Dendritic cell treated with granulocyte-macrophage colony-stimulating factor and Interleukin-4, amounts not matched to agents 40 ng/mL and 50 ng/mL, for 4 days (primary cell): ENCODE measurements at regions not wholly inside any gene's neighbourhood (a gene's known extent, or its start where the extent isn't known, plus 50 kb on each side); places are given as distances from the start of the nearest gene placed in this dataset.

Experiments
- H3K27ac Mint-ChIP-seq: one replicate; pipeline ENCODE4 v1.8.0; 2022; ENCODE audit warnings: mild to moderate bottlenecking, mixed read lengths
- H3K27me3 Mint-ChIP-seq: one replicate; pipeline ENCODE4 v1.8.0; 2022; ENCODE audit warnings: mild to moderate bottlenecking, mixed read lengths
- H3K36me3 Mint-ChIP-seq: one replicate; pipeline ENCODE4 v1.8.0; 2022; ENCODE audit warnings: low read depth, mixed read lengths
- H3K4me1 Mint-ChIP-seq: one replicate; pipeline ENCODE4 v1.8.0; 2022; ENCODE audit warnings: low read depth, mixed read lengths
- H3K4me3 Mint-ChIP-seq: one replicate; pipeline ENCODE4 v1.8.0; 2022; ENCODE audit warnings: mild to moderate bottlenecking, moderate library complexity, mixed read lengths
- H3K9me3 Mint-ChIP-seq: one replicate; pipeline ENCODE4 v1.8.0; 2022; ENCODE audit warnings: mixed read lengths
- intact Hi-C: fragments of 100-400 bp; cut with micrococcal nuclease; formaldehyde crosslinking; loops from one replicate; pipeline ENCODE4 v1.15.0; 2022

DNA sequence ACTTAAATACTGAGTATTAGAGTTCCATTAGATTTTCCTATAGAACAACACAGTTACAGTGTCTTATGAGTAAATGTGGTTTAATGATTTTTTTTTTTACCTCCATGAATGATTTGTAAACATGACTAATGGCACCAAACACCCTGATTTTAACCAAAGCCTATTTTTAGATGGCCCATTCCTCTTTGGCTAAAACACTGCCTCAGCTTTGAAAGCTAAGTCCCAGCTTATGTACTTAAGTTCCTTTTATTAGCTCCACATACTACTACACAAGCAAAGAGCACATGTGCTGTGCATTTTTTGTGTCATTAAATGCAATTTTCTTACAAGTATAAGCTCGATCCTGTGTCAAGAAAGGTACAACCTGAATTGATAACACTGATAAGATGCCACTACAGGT lies 575.6 kb upstream of the PITX2 start:
- intact Hi-C loops, result no loop called here
- H3K36me3 Mint-ChIP-seq, result no peaks in the 10 kb centered on the region

DNA sequence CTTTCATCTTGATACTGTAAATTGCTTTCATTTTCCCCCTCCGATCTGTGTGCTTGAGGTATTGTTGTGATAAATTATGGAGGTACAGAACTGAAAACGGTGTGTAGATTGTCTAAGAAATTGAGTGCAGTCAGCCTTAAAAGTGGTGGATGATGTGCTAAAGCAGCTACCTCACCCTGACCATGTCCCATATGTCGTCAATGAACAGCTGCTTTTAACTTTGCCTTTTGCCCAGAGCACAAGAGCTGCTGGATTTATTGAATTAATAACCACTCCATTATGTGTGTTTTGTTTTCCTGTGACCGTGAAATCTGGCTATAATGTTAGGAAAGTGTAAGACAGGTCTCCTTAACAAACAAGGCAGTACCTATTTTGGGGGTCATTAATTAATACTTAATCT lies 581.9 kb upstream of the PITX2 start:
- Mint-ChIP-seq H3K27me3 (no peaks in the 10 kb centered on the region), H3K9me3 (no peaks in the 10 kb centered on the region), H3K4me3 (no peak overlapping the region), H3K4me1 (no peaks in the 10 kb centered on the region), H3K27ac (no peak overlapping the region), H3K36me3 (no peaks in the 10 kb centered on the region)
- intact Hi-C loops, result no loop called here

More for the DNA sequence above, 575.6 kb upstream of the PITX2 start:
- Mint-ChIP-seq H3K4me1 (no peaks in the 10 kb centered on the region), H3K27me3 (no peaks in the 10 kb centered on the region), H3K4me3 (no peak overlapping the region), H3K9me3 (peaks cover 8% of the 10 kb centered on the region), H3K27ac (no peak overlapping the region)

DNA sequence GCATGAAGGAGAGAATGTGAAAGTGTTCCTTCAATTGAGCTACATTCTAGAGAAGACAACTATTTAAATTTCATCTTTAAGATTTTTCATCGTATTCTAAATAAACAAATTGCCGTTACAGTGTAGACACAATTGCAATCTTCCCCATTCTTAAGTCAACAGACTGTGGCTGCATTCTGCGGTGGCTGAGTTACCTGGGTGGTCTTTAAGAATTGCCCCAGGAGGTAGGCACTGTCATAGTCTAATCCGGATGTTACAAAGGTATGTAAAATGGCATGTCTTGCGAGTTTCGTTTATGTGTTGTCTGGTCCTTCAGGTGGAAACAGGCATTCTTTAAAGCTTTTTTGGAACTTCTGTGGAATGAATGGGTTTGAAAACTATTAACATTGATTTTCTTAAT lies 586.1 kb upstream of the PITX2 start:
- intact Hi-C loops, result no loop called here
- Mint-ChIP-seq H3K27me3 (no peaks in the 10 kb centered on the region), H3K9me3 (no peaks in the 10 kb centered on the region), H3K4me1 (no peaks in the 10 kb centered on the region), H3K4me3 (no peak overlapping the region), H3K36me3 (no peaks in the 10 kb centered on the region), H3K27ac (no peak overlapping the region)

DNA sequence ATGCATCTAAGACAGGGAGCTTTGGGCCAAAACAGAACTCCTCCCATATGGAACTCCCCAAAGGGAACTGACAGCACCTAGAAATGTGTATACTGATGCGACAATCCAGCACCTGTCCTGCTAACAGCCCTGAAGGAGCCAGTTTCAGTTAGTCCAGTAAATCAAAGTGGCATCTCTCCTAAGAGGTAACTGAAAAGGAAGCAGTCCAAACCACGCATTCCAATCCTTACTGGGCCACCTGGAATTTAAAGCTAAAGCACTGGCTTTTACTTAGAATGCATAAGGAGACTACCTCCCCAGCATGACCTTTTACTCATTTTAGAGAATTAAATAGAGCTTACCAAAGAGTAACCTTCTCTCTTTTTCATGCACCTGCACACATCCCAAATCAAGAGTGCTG lies 586.8 kb upstream of the PITX2 start:
- no peaks in the 10 kb centered on the region for H3K9me3 Mint-ChIP-seq
- intact Hi-C loops, result no loop called here
- no peak overlapping the region for H3K4me3 Mint-ChIP-seq
- no peak overlapping the region for H3K27ac Mint-ChIP-seq
- no peaks in the 10 kb centered on the region for H3K27me3 Mint-ChIP-seq
- H3K36me3 Mint-ChIP-seq, result no peaks in the 10 kb centered on the region
- H3K4me1 Mint-ChIP-seq, result no peaks in the 10 kb centered on the region

DNA sequence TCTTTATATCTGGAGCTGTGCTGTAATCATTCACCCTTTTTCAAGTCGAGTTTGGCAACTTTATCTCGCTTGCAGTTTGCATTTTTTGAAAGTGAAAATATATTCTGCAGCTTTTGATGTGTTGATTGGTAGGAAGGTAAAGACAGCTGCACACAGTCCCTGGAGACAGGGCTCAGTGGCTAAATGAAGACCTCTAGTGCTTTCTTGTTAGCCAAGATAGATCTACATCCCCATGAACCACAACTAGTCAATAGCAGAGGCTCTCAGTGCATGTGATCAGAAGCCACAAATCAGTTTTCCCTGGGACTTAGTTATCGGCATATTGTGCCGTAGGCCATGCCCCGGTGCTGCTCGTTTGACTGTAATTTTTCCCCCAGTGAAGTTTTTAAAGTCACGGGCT lies 587.7 kb upstream of the PITX2 start:
- no peaks in the 10 kb centered on the region for H3K9me3 Mint-ChIP-seq
- no peaks in the 10 kb centered on the region for H3K4me1 Mint-ChIP-seq
- H3K36me3 Mint-ChIP-seq, result no peaks in the 10 kb centered on the region
- H3K27me3 Mint-ChIP-seq, result no peaks in the 10 kb centered on the region
- H3K27ac Mint-ChIP-seq, result no peak overlapping the region
- intact Hi-C loops, result no loop called here
- no peak overlapping the region for H3K4me3 Mint-ChIP-seq

DNA sequence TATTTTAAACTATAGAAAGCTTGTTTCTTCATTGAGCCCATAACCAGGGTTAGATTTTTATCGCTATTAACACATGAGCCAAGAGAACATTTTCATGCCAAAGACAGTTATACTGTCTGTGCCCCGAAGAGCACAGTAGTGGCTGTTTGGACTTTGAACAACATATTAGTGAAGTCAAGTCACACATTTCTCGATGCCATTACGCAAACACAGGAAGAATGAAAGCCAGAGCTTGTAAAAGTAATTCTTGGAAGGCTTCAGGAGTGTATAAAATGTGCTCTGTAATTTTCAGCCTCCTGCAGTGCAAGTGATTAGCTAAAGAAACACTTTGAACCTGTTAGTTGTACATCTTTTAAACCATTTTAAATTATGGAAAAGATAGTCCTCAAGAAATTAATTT lies 590.7 kb upstream of the PITX2 start:
- no peaks in the 10 kb centered on the region for H3K9me3 Mint-ChIP-seq
- H3K36me3 Mint-ChIP-seq, result no peaks in the 10 kb centered on the region
- no peaks in the 10 kb centered on the region for H3K27me3 Mint-ChIP-seq
- intact Hi-C loops, result no loop called here
- no peak overlapping the region for H3K27ac Mint-ChIP-seq
- no peaks in the 10 kb centered on the region for H3K4me1 Mint-ChIP-seq
- H3K4me3 Mint-ChIP-seq, result no peak overlapping the region

DNA sequence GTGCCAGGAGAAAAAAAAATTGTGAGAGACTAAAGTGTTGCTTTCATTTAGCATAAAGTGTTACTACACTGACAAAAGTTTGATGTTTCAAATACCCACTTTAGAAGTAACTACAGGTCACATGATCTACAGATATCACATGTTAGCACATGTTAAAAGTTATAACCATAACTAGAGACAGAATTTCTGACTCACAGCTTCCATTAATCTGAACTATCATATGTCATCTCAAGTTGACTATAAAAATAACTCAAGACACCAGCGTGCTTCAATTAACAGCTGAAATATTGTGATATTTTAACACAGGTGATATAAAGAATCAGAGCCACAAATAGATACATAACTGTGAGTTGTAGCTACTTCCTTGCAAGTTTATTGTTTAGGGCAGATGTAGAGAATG lies 591.5 kb upstream of the PITX2 start:
- intact Hi-C loops, result no loop called here
- Mint-ChIP-seq H3K4me1 (no peaks in the 10 kb centered on the region), H3K27ac (no peak overlapping the region), H3K27me3 (no peaks in the 10 kb centered on the region), H3K9me3 (no peaks in the 10 kb centered on the region), H3K4me3 (no peak overlapping the region), H3K36me3 (no peaks in the 10 kb centered on the region)

DNA sequence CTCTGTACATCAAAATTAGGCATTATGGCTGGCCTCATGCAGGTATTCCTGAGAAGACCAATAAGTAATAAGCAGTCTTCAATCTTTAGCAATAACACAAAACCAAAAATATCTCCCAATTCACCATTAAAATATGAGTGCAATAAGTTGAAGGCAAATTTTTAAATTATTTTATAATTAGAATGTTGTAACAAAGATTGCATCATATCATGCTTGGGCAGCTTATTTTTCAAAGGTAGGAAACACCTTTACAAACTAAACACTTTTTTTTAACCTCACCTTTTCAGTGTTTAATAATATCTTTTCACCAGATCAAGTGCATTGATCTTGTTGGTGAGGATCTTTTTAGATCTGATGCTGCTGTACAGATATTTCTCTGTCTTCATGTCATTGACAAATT lies 592.9 kb upstream of the PITX2 start:
- Mint-ChIP-seq H3K4me3 (no peak overlapping the region), H3K36me3 (no peaks in the 10 kb centered on the region), H3K27ac (no peak overlapping the region), H3K9me3 (no peaks in the 10 kb centered on the region), H3K27me3 (no peaks in the 10 kb centered on the region), H3K4me1 (no peaks in the 10 kb centered on the region)
- intact Hi-C loops, result no loop called here

DNA sequence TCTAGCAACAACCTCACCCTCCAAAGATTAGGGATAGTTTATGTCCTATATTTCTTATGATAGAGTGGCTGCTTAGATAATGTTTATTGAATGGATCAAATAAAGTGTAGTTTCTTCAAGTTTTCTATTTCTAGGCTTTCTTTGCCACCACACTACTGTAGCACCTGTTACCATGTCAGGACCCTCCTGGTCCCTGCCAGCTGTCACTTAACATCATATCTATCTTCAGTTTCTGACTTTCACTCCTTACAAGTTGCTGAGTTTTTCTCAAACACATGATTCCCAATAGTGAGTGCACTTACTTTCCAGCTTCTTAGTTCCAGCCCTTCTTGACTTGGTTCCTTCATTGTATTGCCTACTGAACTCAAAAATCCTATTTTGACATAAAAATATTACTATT lies 593.9 kb upstream of the PITX2 start:
- Mint-ChIP-seq H3K9me3 (no peaks in the 10 kb centered on the region), H3K4me1 (no peaks in the 10 kb centered on the region), H3K27ac (no peak overlapping the region), H3K36me3 (no peaks in the 10 kb centered on the region), H3K4me3 (no peak overlapping the region), H3K27me3 (no peaks in the 10 kb centered on the region)
- intact Hi-C loops, result no loop called here

DNA sequence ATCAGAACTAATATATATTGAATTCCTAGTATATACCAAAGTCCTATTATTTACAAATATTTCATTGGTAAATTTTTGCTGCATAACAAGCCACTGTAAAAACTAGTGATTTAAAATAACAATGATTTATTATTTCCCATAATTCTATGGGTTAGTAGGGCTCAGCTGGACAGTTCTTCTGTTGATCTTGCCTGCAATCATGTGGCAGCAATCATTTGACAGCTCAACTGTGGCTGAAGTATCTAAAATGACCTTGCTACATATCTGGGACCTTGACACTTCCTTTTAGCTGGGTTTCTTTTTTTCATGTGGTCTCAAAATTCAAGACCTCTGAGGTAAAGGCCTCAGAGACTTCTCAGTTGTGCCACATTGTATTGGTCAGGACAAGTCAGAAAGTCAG lies 598.5 kb upstream of the PITX2 start:
- intact Hi-C loops, result no loop called here
- no peaks in the 10 kb centered on the region for H3K36me3 Mint-ChIP-seq
- H3K27ac Mint-ChIP-seq, result no peak overlapping the region
- no peaks in the 10 kb centered on the region for H3K4me1 Mint-ChIP-seq
- no peak overlapping the region for H3K4me3 Mint-ChIP-seq
- no peaks in the 10 kb centered on the region for H3K9me3 Mint-ChIP-seq
- H3K27me3 Mint-ChIP-seq, result no peaks in the 10 kb centered on the region

DNA sequence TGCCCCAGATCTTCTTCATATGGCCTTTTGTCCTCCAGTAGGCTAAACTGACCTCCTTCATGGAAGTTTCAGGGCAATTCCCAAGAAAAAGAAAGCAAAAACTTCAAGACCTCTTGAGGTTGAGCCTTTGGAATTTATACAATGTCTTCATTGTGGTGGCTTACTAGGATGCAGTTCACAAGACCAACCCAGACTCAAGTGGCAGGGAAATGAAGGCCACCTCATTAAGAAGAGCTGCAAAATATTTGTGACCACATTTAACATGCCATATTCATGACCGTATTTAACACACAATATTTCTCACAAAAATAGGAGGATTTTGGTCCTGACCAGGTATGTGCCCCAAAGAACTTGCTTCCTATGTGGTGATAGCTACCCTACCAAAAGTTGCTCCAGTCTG lies 605.5 kb upstream of the PITX2 start:
- H3K9me3 Mint-ChIP-seq, result peaks cover 7% of the 10 kb centered on the region
- H3K27me3 Mint-ChIP-seq, result no peaks in the 10 kb centered on the region

DNA sequence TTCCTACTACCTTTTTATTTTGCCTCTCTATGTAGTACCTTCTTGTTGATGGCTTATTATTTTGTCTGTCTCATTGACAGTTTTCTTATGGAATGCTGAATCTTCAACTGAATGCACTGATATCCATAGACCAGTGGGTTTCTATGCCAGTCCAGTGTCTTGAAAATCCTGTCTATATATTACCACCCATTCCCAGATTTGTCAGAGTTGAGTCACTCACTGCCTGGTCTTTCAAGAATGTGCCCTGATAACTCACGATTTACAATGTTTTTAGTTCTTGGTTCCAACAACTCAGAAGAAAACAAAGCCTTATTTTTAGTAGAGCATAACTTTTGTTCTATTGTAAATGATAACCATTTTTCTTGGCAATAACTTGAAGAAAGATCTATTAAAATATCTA lies 606.0 kb upstream of the PITX2 start:
- H3K9me3 Mint-ChIP-seq, result peaks cover 7% of the 10 kb centered on the region
- H3K4me3 Mint-ChIP-seq, result no peak overlapping the region
- no peaks in the 10 kb centered on the region for H3K36me3 Mint-ChIP-seq
- no peak overlapping the region for H3K27ac Mint-ChIP-seq
- intact Hi-C loops, result no loop called here
- no peaks in the 10 kb centered on the region for H3K4me1 Mint-ChIP-seq
- H3K27me3 Mint-ChIP-seq, result no peaks in the 10 kb centered on the region

More for the DNA sequence above, 605.5 kb upstream of the PITX2 start:
- Mint-ChIP-seq H3K4me3 (no peak overlapping the region), H3K27ac (no peak overlapping the region), H3K36me3 (no peaks in the 10 kb centered on the region), H3K4me1 (no peaks in the 10 kb centered on the region)
- intact Hi-C loops, result no loop called here

DNA sequence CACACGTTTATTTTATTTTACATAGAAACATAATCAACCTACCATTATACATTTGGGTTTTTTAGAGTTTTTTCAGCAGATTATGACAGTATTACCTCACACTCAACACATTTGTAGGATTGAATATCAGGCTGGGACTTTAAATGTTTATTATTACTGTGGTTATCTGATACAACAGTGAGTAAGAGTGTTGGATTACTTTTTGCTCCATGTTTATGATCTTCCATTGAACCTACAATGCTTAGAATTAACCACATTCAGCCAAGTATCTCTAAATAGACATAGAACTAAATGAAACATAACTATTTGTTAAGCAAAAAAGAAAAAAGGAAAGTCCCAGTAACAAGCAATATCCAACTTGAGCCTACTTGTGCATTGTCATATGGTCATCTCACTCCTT lies 607.4 kb upstream of the PITX2 start:
- Mint-ChIP-seq H3K4me1 (no peaks in the 10 kb centered on the region), H3K4me3 (no peak overlapping the region), H3K27me3 (no peaks in the 10 kb centered on the region), H3K27ac (no peak overlapping the region), H3K36me3 (no peaks in the 10 kb centered on the region), H3K9me3 (peaks cover 7% of the 10 kb centered on the region)
- intact Hi-C loops, result no loop called here

DNA sequence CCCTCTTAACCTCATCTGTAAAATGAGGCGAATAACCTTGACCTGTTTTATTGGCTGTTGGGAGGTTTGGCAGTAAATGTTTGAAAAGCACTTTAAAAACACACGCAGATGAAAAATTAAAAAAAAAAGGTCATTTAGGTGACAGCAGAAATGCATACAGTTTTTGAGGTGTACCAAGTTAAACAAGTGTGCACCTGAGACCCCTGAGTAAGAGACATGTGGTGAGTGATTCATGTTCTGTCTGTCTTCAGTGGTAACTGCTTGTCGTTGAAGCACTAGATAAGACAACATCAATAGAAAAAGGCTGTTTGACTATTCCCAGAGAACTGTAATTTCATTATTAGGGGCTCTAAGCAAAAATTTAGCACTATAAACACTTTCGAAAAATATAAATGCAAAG lies 608.4 kb upstream of the PITX2 start:
- Mint-ChIP-seq H3K4me1 (no peaks in the 10 kb centered on the region), H3K36me3 (no peaks in the 10 kb centered on the region), H3K4me3 (no peak overlapping the region), H3K27ac (no peak overlapping the region), H3K9me3 (peaks cover 7% of the 10 kb centered on the region), H3K27me3 (no peaks in the 10 kb centered on the region)
- intact Hi-C loops, result no loop called here

DNA sequence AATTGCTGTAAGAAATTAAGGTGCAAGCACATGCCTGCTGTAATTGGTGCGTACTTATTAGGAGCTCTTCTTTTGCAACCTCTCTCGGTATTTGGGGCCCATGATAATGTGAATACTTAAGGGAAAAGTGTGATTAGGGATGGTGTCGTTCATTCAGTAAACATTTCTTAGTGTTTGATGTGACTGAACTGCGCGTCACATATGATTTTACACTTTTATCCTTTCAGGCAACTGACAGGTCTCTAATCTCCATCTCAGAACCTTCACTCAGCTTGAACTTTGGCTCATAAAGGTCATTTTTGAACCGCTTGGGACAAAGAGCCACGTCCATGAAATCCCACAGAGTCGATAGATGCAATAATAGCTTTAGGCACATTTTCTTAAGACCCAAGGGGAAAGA lies 612.1 kb upstream of the PITX2 start:
- Mint-ChIP-seq H3K4me3 (no peak overlapping the region), H3K4me1 (no peaks in the 10 kb centered on the region), H3K9me3 (no peaks in the 10 kb centered on the region), H3K27me3 (no peaks in the 10 kb centered on the region), H3K36me3 (no peaks in the 10 kb centered on the region), H3K27ac (no peak overlapping the region)
- intact Hi-C loops, result no loop called here

DNA sequence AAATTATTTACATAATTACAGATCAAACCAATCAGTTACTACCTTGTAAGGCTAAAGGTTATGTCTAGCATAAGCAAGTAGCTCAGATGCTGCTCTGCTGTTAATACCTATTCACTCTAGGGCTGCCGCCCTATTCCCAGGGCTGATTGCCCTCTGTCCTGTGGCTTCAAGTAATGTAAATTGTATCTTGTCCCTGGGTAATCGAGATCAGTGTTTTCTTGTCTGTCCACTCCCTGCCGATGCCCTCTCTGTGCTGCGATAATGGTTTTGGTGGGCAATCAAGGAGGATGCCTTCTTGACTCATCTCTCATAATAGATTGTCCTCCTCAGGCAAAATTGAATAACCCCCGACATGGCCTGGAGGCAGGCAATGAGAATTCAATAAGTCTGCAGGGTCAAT lies 641.0 kb upstream of the PITX2 start:
- intact Hi-C loops, result no loop called here
- Mint-ChIP-seq H3K36me3 (no peaks in the 10 kb centered on the region), H3K27me3 (no peaks in the 10 kb centered on the region), H3K9me3 (no peaks in the 10 kb centered on the region), H3K27ac (no peak overlapping the region), H3K4me1 (no peaks in the 10 kb centered on the region), H3K4me3 (no peak overlapping the region)
